Endothelial cell of hepatic sinusoid (primary cell): ENCODE measurements at regions not wholly inside any gene's neighbourhood (a gene's known extent, or its start where the extent isn't known, plus 50 kb on each side); places are given as distances from the start of the nearest gene placed in this dataset.

Experiments used
- in situ Hi-C: cut with HindIII; loops from 2 replicates; pipeline ENCODE4 v1.10.0; 2017; ENCODE audit warnings: low sequenced_read_pairs

DNA sequence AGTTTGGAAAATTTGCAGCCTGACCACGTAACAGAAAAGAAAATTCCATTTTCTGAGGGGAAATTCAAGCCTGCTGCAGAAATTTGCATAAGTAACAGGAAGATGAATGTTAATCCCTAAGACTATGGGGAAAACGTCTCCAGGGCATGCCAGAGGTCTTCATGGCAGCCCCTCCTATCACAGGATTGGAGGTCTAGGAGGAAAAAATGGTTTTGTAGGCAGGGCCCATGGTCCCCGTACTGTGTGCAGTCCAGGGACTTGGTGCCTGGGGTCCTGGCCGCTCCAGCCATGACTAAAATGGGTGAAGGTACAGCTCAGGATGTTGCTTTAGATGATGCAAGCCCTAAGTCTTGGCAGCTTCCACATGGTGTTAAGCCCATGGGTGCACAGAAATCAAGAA is 437.3 kb upstream of the SEMA3A start:
- in situ Hi-C loops, result no loop called here

- in situ Hi-C loops, result no loop called here
Observed at GRCh38 chr7:84629640-84630318, 435.2 kb upstream of the SEMA3A start.

GRCh38 chr7:84629216-84629615 is 434.6 kb upstream of the SEMA3A start:
- in situ Hi-C loops, result no loop called here

GRCh38 chr7:84627250-84627649 is 432.7 kb upstream of the SEMA3A start:
- in situ Hi-C loops, result no loop called here

DNA sequence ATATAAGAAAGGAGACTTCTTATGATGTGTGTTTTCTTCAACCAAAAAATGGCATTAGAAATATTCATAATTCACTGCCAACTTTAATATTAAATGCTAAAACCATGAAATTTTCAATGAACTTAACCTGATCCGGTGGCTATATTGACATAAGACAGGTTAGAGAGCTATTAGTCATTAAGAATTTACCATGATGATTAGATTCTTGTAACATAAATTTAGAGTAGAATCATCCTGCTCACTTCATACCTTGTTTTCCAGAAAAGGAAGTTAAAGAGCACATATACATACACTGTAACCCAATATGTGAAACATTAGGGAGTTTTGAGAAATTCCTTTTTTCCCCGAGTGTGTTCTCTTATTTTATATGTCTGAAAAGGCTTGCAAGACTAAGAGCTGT is 430.3 kb upstream of the SEMA3A start:
- in situ Hi-C loops, result no loop called here

GRCh38 chr7:84624527-84624926 is 429.9 kb upstream of the SEMA3A start:
- in situ Hi-C loops, result no loop called here

DNA sequence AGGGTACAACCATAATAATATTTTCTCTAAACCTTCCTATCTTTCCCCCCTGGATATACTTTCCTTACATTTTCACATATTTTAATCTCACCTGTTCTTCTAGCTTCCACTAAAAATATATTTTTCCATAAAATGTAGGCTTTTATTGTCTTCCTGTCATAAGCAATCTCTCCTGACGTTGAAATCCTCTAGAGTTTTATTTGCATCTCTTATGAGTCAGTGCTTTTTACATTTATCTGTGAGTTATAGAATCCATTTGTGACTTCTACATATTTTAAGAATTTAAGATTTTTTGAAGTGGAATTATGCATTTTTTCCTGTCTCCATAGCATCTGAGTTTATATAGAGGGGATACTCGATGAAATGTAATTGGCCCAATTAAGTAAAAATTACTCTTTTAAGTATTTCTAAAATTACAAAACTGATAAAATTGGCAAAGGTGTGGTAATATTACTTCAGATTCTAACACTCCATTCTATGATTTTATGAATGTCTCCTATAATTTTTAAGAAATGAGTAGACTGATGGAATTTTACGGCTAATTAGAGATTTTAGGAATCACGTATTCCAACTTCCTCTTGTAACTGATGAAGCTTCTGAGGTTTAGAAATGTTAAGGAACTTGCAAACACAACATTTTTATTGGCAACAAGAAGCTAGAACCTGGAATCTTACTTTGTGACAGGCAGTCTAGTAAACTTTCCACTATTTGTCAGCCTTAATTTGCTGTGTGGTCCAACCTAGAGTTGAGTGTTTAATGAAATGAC is 422.9 kb upstream of the SEMA3A start:
- in situ Hi-C loops, result no loop called here

DNA sequence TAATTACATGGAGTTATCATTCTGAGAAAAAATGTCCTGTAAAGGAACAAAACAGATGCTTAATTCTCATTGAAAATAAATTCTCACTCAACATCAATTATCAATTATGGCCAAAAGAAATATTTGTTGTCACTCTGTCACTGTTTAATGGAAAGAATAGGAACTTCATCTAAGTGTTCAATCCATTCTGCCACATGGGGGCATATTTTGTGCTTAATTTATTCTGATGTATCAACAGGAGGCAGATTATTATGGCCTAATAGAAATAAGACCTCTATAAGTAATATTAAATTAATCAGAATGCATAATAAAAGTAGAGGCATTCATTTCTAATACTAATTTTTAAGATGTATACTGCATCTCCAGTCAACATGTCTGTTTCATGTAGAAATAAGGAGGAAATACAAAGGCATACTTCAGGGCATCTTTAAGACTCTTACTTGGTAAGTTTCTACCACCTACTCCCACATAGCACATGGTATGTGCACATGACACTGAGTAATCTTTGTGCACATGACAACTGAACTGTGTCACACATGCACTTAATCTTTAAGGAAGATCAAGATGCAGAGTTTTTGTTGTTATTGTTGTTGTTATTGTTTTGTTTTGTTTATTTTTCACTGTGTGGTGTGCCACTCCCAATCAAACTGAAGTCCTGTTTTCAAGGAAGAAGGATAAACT is 420.4 kb upstream of the SEMA3A start:
- in situ Hi-C loops, result no loop called here

DNA sequence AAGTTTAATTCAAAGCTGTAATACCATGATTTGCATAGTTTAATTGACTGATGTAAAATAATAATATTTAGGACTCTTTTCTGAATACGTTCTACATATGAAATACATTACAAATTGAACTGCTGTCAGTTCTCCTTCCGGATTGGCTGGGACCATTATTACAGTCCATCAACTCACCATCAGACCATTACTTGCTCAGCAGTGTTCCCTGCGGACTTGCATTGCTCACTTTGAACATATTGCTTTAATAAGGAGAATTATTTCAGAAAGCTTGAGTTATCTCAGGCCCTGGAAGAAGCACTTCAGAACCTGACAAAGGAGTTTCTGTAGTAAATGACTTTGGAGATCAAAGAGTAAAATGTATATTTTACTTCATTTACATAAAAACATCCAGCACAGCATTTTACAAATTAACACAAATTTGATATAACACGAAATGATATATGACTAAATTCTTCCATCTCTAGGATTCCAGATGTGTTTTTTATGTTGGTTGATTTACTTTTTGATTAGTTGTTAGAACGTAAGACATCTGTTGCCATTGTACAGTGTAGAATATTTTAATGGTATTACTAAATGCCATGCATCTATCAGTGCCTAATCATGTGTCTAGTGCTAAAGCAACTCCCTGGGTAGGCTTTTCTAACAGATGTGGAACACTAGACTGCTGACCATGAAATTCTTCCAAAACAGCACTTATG is 418.5 kb upstream of the SEMA3A start:
- in situ Hi-C loops, result no loop called here

- in situ Hi-C loops, result no loop called here
Observed at GRCh38 chr7:84611391-84611790, 416.8 kb upstream of the SEMA3A start.

- in situ Hi-C loops, result no loop called here
Observed at GRCh38 chr7:84610390-84610789, 415.8 kb upstream of the SEMA3A start.

- in situ Hi-C loops, result no loop called here
Observed at GRCh38 chr7:84605301-84605700, 410.7 kb upstream of the SEMA3A start.

- in situ Hi-C loops, result no loop called here
Observed at GRCh38 chr7:84603545-84603944, 409.0 kb upstream of the SEMA3A start.

GRCh38 chr7:84595026-84595425 is 400.4 kb upstream of the SEMA3A start:
- in situ Hi-C loops, result no loop called here

GRCh38 chr7:84591897-84592296 is 397.3 kb upstream of the SEMA3A start:
- in situ Hi-C loops, result no loop called here

- in situ Hi-C loops, result no loop called here
Observed at GRCh38 chr7:84589012-84589411, 394.4 kb upstream of the SEMA3A start.

- in situ Hi-C loops, result no loop called here
Observed at GRCh38 chr7:84583331-84583730, 388.7 kb upstream of the SEMA3A start.

GRCh38 chr7:84582747-84583146 is 388.2 kb upstream of the SEMA3A start:
- in situ Hi-C loops, result no loop called here

GRCh38 chr7:84578825-84579224 is 384.2 kb upstream of the SEMA3A start:
- in situ Hi-C loops, result no loop called here

DNA sequence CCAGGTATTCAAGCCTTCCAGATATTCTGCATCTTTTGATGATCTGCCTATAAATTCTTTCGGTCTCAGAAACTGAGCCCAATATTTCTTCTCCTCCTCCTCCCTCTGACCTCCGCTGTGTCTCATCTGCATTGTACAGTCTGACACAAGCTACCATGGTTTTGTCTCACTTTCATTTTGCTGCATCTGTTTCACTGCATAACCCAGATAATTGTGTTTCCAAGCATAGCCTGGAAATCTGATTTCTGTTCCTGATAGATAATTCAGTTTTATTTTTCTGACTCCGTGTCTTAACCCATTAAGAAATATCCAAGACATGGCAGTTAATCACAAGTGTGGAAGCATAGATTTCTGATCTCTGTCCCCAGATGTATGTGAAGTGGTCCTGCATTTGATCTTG is 374.2 kb upstream of the SEMA3A start:
- in situ Hi-C loops, result loop anchor here (5.0 kb wide), 1 partner anchor 36 kb away; no protein-coding TSS in a partner anchor

DNA sequence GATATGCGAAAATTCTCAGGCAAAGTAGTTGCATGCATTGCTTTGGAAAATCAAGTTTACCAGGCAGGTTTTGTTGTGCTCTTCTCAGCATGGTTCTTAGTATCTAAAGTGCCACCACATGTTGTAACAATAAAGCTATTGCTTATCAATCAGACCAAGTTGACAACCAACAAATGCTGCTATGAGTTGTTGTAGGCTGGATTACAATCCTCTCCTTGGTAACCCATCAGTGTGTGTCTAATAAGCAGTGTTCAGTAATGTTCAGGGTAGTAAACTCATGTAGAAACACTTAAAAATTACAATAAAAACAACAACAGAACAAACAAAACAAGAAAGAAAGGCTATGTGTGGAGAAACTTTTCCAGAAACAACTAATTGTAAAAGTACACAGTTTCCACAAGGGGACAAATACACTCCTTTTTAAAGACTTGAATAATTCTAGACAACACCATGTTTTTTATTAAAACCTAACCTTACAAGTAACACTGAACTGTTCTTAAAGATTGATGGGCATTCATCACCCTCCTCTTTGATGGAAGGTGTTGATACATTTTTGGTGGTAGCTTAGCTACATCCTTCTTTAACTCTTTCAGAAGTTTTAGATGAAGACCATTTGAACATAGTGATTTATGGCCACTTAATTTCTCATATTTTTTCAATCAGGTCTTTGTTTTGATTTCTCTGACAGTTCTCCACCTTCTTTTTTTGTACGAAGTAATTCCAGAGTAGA is 370.9 kb upstream of the SEMA3A start:
- in situ Hi-C loops, result loop anchor here (5.0 kb wide), 1 partner anchor 33 kb away; no protein-coding TSS in a partner anchor
